SJSA1 (cell line): ENCODE measurements at regions not wholly inside any gene's neighbourhood (a gene's known extent, or its start where the extent isn't known, plus 50 kb on each side); places are given as distances from the start of the nearest gene placed in this dataset.

Experiments used
- DNase-seq, 2 experiments: peaks; one replicate each; pipeline ENCODE4 v3.0.0-alpha.2; 2015 to 2020; ENCODE audit warnings: low spot score in 2 of 2, low read depth in 1 of 2
- H3K27ac ChIP-seq: fragments of 250-450 bp; sonication (Bioruptor Pico); 2 replicates; pipeline ENCODE4 v1.5.1; 2020; ENCODE audit warnings: mild to moderate bottlenecking, moderate library complexity
- H3K27me3 ChIP-seq: fragments of 250-450 bp; sonication (Bioruptor Pico); replicated peaks from 2 replicates; pipeline ENCODE4 v1.5.1; 2020; ENCODE audit warnings: mild to moderate bottlenecking, moderate library complexity
- H3K36me3 ChIP-seq: fragments of 250-450 bp; sonication (Bioruptor Pico); 2 replicates; pipeline ENCODE4 v1.5.1; 2020; ENCODE audit warnings: mild to moderate bottlenecking
- H3K4me1 ChIP-seq: fragments of 250-450 bp; sonication (Bioruptor Pico); replicated peaks from 2 replicates; pipeline ENCODE4 v1.6.1; 2021; ENCODE audit warnings: mild to moderate bottlenecking
- H3K4me3 ChIP-seq: fragments of 250-450 bp; sonication (Bioruptor Pico); 2 replicates; pipeline ENCODE4 v1.5.1; 2020; ENCODE audit warnings: mild to moderate bottlenecking
- H3K9me3 ChIP-seq: fragments of 250-450 bp; sonication (Bioruptor Pico); replicated peaks from 2 replicates; pipeline ENCODE4 v1.5.1; 2020; ENCODE audit warnings: mild to moderate bottlenecking

DNA sequence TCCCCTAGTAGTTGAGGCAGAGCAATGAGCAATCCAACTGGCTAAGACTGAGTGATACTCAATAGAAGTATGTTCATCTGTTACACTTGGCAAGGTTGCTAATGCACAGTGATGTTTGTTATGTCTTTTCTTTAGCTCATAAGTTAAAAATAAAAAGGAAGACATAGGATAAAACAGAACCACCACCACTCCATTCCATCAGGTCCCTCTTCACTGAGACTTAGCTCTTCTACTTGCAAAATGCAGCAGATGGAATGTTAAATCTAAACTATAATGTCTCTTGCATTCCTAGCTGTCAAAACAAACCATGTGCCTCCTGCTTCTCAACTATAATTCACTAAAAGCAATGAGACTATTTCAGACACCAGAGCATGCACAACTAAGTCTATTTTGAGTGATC is 265.6 kb upstream of the UBE2E2 start:
- H3K4me3 ChIP-seq: no peak overlapping the region
- no peak overlapping the region for H3K27ac ChIP-seq
- DNase-seq: peak in 1 of 2 experiments; percentile 42
- no peaks in the 10 kb centered on the region for H3K9me3 ChIP-seq
- H3K27me3 ChIP-seq: no peaks in the 10 kb centered on the region
- no peaks in the 10 kb centered on the region for H3K36me3 ChIP-seq
- H3K4me1 ChIP-seq: peaks cover 18% of the 10 kb centered on the region

DNA sequence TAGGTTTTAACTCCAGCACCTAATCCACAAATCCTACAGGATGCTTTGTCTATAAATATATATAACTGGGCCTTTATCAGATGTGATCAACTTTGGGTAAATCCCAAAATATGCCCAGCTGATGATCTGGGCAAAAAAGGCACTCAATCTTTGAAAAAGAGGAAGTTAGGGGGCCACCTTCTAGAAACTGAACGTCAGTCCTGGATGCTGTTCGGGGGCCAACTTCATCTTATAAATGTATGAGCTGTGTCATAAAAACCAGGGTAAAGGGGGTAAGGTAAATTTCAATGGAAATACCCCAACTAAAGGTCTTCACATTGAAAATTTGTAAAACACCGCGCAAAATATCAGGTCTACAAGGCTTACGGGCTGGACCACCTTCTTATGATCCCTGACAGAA is 264.4 kb upstream of the UBE2E2 start:
- Histone ChIP-seq H3K27ac (no peak overlapping the region), H3K4me1 (peaks cover 22% of the 10 kb centered on the region), H3K27me3 (no peaks in the 10 kb centered on the region), H3K36me3 (no peaks in the 10 kb centered on the region), H3K4me3 (no peak overlapping the region), H3K9me3 (no peaks in the 10 kb centered on the region)
- no peak for DNase-seq

DNA sequence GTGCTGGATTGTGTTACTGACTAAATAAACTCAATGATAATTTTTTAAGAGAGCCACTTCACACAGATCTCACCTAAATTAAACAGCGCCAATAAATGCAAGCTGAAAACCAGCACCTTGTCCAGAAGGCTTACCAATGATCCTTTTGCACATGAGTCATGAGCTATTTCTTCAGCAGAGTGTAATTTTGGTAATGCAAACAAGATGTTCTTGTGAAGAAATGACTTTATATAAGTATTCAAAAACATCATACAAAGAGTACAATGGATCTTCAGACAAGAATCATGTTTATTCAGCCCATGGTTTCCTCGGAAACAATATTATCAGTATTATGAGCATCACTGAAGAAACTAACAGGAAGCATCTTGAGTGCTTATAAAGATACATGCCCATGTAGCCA is 263.8 kb upstream of the UBE2E2 start:
- Histone ChIP-seq H3K4me3 (no peak overlapping the region), H3K36me3 (no peaks in the 10 kb centered on the region), H3K9me3 (no peaks in the 10 kb centered on the region), H3K4me1 (peaks cover 22% of the 10 kb centered on the region), H3K27ac (no peak overlapping the region), H3K27me3 (no peaks in the 10 kb centered on the region)
- DNase-seq: peak in 1 of 2 experiments; percentile 55

DNA sequence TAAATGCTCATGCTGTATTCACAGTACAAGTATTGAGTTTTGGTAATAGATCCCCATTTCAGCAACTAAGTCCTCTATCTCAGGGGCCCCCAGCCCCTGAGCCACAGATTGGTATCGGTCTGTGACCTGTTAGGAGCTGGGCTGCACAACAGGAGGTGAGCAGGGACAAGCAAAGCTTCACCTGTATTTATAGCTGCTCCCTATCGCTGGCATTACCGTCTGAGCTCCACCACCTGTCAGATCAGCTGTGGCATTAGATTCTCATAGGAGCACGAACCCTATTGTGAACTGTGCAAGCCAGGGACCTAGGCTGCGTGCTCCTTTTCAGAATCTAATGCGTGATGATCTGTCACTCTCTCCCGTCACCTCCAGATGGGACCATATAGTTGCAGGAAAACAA is 262.8 kb upstream of the UBE2E2 start:
- H3K9me3 ChIP-seq: no peaks in the 10 kb centered on the region
- H3K4me3 ChIP-seq: no peak overlapping the region
- DNase-seq: no peak
- H3K27ac ChIP-seq: no peak overlapping the region
- no peaks in the 10 kb centered on the region for H3K27me3 ChIP-seq
- H3K4me1 ChIP-seq: peaks cover 22% of the 10 kb centered on the region
- H3K36me3 ChIP-seq: no peaks in the 10 kb centered on the region

DNA sequence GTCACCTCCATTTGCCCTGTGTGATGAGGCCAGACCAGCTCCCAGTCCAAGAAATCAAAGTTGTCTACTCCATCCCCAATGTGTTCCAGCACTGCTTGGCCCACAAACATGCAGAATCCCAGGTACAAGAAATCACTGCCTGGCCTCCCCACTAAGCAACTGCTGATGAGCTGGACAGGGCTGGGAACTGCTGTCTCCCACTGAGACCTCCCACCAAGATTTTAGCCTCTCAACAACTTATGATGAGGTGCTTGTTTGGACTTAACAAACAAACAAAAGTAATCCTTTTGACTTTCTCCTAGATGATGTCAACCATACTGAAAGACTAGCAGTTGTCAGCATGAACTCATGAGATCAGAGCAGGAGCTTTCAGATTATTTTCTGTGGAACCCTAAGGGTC is 260.1 kb upstream of the UBE2E2 start:
- Histone ChIP-seq H3K4me3 (no peak overlapping the region), H3K4me1 (peaks cover 16% of the 10 kb centered on the region), H3K27me3 (no peaks in the 10 kb centered on the region), H3K27ac (no peak overlapping the region), H3K36me3 (no peaks in the 10 kb centered on the region), H3K9me3 (no peaks in the 10 kb centered on the region)
- DNase-seq: peak; percentile 72 to 73

DNA sequence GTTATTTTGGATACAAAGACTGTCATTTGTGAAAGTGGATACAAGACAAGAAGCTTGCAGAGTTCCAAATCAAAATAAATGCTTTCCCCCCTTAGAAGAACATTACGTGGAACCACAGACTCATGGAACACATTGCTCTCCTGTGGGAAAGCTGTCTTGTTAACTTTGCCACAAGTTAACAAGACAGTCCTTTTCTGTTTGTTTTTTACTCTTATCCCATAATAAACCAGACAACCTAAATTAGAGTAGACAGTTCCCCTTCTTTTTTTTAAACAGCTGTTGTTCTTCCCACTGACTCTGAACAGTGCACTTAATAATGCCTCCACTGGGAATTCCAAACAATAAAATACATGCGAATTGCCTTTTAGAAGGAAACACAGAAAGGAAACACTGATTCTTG is 255.3 kb upstream of the UBE2E2 start:
- Histone ChIP-seq H3K4me3 (no peak overlapping the region), H3K27ac (no peak overlapping the region), H3K9me3 (no peaks in the 10 kb centered on the region; the same call in 1 of the 2 replicates), H3K27me3 (no peaks in the 10 kb centered on the region), H3K4me1 (peaks cover 12% of the 10 kb centered on the region), H3K36me3 (no peaks in the 10 kb centered on the region)
- DNase-seq: peak in 1 of 2 experiments; percentile 57

DNA sequence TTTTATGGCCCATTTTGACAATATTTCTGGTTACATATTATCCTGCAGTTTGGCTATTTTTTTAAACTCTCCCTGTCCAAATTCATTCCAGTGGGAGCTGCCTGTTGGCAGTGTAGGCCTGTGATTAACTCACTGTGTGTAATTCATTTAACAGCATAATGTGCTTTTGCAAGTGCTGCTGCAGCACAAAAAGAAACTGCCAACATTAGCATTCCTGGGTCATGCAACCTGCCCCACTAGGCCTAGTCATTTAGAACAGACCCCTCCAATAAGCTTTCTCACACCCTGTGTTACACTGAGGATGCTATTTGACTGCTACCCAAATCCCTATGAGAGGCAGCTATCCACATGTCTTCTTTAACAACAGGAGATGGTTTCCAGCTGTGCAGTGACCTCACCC is 251.2 kb upstream of the UBE2E2 start:
- Histone ChIP-seq H3K4me1 (peaks cover 10% of the 10 kb centered on the region), H3K27ac (no peak overlapping the region), H3K9me3 (no peaks in the 10 kb centered on the region; the same call in 1 of the 2 replicates), H3K27me3 (no peaks in the 10 kb centered on the region), H3K4me3 (no peak overlapping the region), H3K36me3 (no peaks in the 10 kb centered on the region)
- DNase-seq: no peak

DNA sequence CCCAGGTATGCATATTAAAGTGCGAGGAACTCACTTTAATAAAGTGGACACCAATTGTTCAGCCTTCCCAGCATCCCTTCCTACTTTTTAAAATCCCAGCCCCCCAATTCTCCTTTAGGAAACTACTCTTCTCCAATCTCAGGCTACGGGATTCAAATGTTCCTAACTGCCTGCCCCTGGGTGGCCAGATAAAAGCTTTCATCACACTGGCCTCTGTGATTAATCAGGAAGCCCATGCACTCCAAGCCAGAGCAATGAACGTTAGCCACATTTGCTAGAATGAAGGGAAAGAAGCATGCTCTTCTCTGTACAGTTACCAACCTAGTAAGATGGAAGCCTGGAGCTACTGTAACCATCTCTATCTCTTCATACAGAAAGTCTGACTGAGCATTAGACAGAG is 250.3 kb upstream of the UBE2E2 start:
- no peak overlapping the region for H3K27ac ChIP-seq
- no peaks in the 10 kb centered on the region; the same call in 1 of the 2 replicates for H3K9me3 ChIP-seq
- H3K4me3 ChIP-seq: no peak overlapping the region
- no peaks in the 10 kb centered on the region for H3K36me3 ChIP-seq
- no peaks in the 10 kb centered on the region for H3K27me3 ChIP-seq
- H3K4me1 ChIP-seq: peaks cover 6% of the 10 kb centered on the region; the same call in 1 of the 2 replicates
- no peak for DNase-seq

DNA sequence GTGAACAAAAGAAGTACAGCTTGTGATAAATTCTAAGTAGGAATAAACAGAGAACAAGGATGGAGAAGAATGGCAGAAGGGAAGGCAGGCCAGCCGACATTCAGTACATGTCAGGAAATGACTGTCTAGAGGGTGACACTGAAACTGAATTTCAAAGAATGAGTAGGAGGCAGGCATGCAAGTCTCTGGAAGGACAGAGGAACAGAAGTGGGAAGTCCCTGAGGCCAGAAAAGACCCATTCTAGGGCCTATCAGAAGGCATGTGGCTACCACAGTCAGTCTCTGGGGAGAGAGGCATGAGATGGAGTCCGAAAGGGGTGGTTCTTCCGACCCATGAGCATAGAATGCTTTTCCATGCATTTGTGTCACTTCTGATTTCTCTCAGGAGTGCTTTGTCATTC is 243.5 kb upstream of the UBE2E2 start:
- H3K36me3 ChIP-seq: no peaks in the 10 kb centered on the region
- H3K4me3 ChIP-seq: no peak overlapping the region
- no peak for DNase-seq
- H3K9me3 ChIP-seq: no peaks in the 10 kb centered on the region
- H3K27ac ChIP-seq: no peak overlapping the region
- H3K4me1 ChIP-seq: no peaks in the 10 kb centered on the region
- H3K27me3 ChIP-seq: no peaks in the 10 kb centered on the region

DNA sequence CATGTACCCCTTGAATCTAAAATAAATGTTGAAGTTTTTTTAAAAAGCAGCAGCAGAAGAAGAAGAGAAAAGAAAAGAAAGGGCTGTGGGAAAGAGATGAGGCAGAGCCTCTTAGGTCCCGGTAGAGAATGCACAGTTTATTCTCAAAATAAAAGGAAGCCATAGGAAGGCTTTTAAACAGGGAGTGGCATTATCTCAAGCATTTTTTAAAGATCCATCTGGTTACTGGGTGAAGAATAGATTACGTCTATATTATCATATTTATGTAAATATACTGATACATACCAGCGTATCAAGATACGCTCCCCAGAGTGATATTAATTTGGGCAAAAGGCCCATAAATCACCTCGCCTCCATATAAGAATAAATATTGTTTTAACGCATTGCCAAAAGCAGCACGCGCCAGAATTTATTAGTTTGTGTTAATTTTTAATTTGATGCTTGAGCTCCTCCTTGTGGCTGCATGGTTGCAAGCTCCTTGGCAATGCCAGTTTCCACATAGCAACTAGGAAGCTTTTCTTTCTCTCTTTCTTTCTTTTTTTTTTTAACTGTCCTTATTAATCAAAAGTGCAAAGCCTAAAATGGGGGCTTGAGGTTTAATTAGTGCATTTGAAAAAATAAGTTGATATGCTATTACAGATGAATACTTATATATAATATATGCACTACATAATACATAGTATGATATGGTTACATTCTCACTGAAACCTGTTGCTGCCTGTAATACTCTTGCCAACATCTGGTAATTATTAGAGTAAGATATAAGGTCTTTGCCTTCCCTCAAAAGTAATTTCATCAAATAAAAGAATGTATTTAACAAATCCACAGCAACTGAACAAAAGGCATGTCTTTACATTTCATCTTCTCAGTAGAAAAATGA is 242.8 kb upstream of the UBE2E2 start:
- H3K9me3 ChIP-seq: no peaks in the 10 kb centered on the region
- H3K36me3 ChIP-seq: no peaks in the 10 kb centered on the region
- H3K27me3 ChIP-seq: no peaks in the 10 kb centered on the region
- H3K27ac ChIP-seq: no peak overlapping the region
- no peak overlapping the region for H3K4me3 ChIP-seq
- no peaks in the 10 kb centered on the region for H3K4me1 ChIP-seq
- peak in 1 of 2 experiments; percentile 26 for DNase-seq

DNA sequence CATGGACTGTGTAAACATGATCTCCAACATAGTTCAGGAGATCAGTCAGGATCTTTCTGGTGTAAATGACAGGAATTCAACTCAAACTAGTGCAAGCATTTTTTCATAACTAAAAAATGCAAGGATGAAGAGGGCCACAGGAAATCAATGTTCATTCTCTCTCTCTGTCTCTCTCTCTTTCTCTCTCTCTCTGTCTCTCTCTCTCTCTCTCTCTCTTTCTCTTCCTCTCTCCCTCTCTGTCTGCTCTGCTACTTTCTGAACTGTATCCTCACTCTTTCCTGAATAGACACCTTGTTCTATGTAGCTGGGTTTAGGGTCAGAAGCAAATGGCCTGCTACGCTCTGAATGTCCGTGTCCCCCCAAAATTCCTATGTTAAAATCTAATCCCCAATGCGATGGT is 240.9 kb upstream of the UBE2E2 start:
- Histone ChIP-seq H3K4me3 (no peak overlapping the region), H3K36me3 (no peaks in the 10 kb centered on the region), H3K27ac (no peak overlapping the region), H3K9me3 (no peaks in the 10 kb centered on the region), H3K4me1 (no peaks in the 10 kb centered on the region), H3K27me3 (no peaks in the 10 kb centered on the region)
- DNase-seq: no peak

DNA sequence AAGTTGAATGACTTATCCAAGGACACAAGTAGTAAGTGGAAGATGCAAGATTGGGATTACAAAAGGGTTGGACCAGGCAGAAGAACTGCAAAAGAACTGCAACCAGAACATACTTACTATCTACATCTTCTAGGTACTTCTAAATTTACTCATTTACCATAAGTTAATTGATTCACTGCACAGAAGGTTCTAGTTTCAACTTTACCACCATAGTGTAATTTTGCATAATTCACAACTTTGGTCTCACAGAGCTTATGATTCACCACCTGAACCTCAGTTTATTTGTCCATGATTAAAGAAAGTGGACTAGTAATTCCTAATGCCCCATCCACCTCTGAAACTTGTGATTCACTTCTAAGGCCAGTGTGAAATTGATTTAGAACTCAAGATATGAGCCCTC is 236.8 kb upstream of the UBE2E2 start:
- Histone ChIP-seq H3K27ac (no peak overlapping the region), H3K4me1 (no peaks in the 10 kb centered on the region), H3K27me3 (no peaks in the 10 kb centered on the region), H3K36me3 (no peaks in the 10 kb centered on the region), H3K4me3 (no peak overlapping the region), H3K9me3 (no peaks in the 10 kb centered on the region)
- no peak for DNase-seq

DNA sequence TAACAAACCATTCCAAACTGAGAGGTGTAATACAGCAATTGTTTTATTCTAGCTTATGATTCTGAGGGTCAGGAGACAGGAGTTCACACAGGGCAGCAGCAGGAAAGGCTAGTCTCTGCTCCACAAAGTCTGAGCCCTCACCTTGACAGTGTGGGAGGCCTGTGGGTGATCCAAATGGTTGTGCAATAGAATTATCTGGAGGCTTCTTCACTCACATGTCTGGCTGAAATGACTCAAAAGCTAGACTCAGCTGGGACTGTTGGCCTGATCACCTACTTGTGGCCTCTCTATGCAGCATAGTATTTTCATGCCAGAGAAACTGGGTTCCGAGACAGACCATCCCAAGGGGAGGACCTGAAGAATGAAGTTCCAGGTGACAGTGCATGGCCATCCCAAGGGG is 233.9 kb upstream of the UBE2E2 start:
- Histone ChIP-seq H3K27ac (no peak overlapping the region), H3K4me3 (no peak overlapping the region), H3K4me1 (no peaks in the 10 kb centered on the region), H3K36me3 (no peaks in the 10 kb centered on the region), H3K27me3 (no peaks in the 10 kb centered on the region), H3K9me3 (no peaks in the 10 kb centered on the region)
- DNase-seq: no peak

DNA sequence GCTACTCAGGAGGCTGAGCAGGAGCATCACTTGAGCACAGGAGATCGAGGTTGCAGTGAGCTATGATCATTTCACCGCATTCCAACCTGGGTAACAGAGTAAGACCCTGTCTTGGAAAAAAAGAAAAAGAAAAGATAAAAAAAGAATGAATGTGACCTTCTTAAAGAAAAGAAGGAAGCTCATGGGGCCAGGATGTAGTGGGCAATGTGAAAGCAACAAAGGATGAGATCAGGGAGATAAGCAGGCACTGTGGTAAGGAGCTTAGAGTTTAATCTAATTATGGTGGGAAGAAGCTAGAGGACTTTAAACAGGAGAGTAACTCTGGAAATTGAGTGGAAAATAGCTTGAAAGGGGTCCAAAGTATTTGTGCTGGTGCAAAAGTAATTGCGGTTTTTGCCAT is 231.6 kb upstream of the UBE2E2 start:
- Histone ChIP-seq H3K4me3 (no peak overlapping the region), H3K4me1 (no peaks in the 10 kb centered on the region), H3K27ac (no peak overlapping the region), H3K9me3 (no peaks in the 10 kb centered on the region), H3K36me3 (no peaks in the 10 kb centered on the region), H3K27me3 (no peaks in the 10 kb centered on the region)
- DNase-seq: no peak

DNA sequence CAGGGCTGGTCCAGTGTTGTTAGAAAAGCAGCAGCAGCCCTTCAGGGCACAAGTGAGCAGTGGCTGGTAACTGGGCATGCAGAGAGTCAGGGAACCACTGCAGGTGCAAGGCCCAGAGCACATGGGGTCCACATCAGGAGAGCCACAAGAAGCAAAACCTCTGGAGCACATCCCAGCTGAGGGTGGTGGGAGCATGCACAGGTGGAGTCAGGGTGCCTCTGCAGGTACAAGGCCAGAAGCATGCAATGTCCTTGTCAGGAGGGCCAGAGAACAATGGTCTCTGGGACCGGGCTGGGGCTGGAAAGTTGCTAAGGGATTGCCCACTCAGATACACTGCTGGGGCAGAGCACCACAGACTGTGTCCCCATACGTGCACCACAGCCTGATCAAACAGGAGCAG is 226.1 kb upstream of the UBE2E2 start:
- H3K9me3 ChIP-seq: no peaks in the 10 kb centered on the region
- H3K27me3 ChIP-seq: no peaks in the 10 kb centered on the region
- peaks cover 9% of the 10 kb centered on the region for H3K4me1 ChIP-seq
- no peak overlapping the region for H3K27ac ChIP-seq
- no peak for DNase-seq
- no peaks in the 10 kb centered on the region for H3K36me3 ChIP-seq
- H3K4me3 ChIP-seq: no peak overlapping the region
